ENCODE measurements at regions not wholly inside any gene's neighbourhood (a gene's known extent, or its start where the extent isn't known, plus 50 kb on each side); places are given as distances from the start of the nearest gene placed in this dataset.

DNA sequence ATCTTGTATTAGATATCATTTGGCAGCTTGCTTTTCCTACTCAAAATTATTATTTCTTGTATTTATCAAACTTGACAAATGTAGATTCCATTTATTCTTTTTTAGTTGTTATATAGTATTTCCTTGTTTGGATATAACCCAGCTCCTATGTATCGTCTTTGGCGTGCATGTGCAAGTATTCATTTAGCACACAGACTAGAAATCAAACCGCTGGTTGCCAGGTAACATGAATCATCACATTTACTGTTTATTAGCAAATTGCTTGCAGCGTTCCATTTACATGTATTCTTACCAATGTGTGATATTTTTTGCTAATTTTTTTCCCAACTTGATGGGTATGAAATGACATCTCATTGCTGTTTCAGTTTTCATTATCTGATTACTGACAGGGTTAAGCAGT lies 2089.7 kb upstream of the CELF4 start:
- Histone ChIP-seq H3K4me1 (no peaks in the 10 kb centered on the region), H3K36me3 (ENCODE audit: control insufficient read depth, insufficient read depth, low read length) (no peaks in the 10 kb centered on the region), H3K27me3 (replicated peaks; ENCODE audit: control insufficient read depth, insufficient read depth, low read length) (no peaks in the 10 kb centered on the region), H3K9me3 (no peaks in the 10 kb centered on the region), H3K4me3 (ENCODE audit: low read depth, low read length) (no peak overlapping the region)
- TF ChIP-seq, protein P1, sequence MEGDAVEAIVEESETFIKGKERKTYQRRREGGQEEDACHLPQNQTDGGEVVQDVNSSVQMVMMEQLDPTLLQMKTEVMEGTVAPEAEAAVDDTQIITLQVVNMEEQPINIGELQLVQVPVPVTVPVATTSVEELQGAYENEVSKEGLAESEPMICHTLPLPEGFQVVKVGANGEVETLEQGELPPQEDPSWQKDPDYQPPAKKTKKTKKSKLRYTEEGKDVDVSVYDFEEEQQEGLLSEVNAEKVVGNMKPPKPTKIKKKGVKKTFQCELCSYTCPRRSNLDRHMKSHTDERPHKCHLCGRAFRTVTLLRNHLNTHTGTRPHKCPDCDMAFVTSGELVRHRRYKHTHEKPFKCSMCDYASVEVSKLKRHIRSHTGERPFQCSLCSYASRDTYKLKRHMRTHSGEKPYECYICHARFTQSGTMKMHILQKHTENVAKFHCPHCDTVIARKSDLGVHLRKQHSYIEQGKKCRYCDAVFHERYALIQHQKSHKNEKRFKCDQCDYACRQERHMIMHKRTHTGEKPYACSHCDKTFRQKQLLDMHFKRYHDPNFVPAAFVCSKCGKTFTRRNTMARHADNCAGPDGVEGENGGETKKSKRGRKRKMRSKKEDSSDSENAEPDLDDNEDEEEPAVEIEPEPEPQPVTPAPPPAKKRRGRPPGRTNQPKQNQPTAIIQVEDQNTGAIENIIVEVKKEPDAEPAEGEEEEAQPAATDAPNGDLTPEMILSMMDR (IDR thresholded peaks at IDR 0.05; ENCODE audit: insufficient read depth in 1 of 2, low read depth in 1 of 2, low read length in 1 of 2, severe bottlenecking in 1 of 2, unreplicated experiment in 1 of 2): no peak
- no peak for DNase-seq
- H3K4me3 Mint-ChIP-seq (ENCODE audit: unreplicated experiment): no peak overlapping the region
- no peaks in the 10 kb centered on the region for H3K27me3 Mint-ChIP-seq (ENCODE audit: insufficient read depth, unreplicated experiment)
- no peaks in the 10 kb centered on the region for H3K36me3 Mint-ChIP-seq (ENCODE audit: insufficient read depth, unreplicated experiment)
- H3K27ac Mint-ChIP-seq (ENCODE audit: unreplicated experiment): no peak overlapping the region
- intact Hi-C loops (cut with micrococcal nuclease; ENCODE audit: unreplicated experiment): no loop called here
- CTCF ChIA-PET: no interaction called here
- H3K4me1 Mint-ChIP-seq (ENCODE audit: low read depth, unreplicated experiment): no peaks in the 10 kb centered on the region
- no TSS peak for BruUV-seq (replicated peaks)
- H3K9me3 Mint-ChIP-seq (ENCODE audit: unreplicated experiment): no peaks in the 10 kb centered on the region
- POLR2A ChIA-PET: no interaction called here

DNA sequence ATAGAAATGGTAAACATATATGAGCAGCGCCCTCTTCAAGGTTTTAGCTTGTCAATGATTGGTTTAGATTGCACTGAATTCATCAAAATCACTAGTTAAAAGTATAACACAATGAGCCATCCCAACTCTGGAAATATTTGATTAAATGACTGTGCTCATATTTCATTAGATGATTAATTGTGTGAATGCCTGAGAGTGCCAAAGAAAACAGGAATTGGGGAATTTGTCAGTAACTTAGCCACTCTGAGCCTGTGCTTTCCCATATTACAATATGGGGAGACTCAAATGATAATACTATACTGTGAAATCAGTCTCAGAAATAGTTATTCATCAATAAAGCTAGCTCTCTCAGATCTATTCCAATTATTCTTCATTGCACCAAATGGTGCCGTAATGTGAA lies 2087.6 kb upstream of the CELF4 start:
- intact Hi-C loops (cut with micrococcal nuclease; ENCODE audit: unreplicated experiment): no loop called here
- H3K36me3 Mint-ChIP-seq (ENCODE audit: insufficient read depth, unreplicated experiment): no peaks in the 10 kb centered on the region
- POLR2A ChIA-PET: no interaction called here

DNA sequence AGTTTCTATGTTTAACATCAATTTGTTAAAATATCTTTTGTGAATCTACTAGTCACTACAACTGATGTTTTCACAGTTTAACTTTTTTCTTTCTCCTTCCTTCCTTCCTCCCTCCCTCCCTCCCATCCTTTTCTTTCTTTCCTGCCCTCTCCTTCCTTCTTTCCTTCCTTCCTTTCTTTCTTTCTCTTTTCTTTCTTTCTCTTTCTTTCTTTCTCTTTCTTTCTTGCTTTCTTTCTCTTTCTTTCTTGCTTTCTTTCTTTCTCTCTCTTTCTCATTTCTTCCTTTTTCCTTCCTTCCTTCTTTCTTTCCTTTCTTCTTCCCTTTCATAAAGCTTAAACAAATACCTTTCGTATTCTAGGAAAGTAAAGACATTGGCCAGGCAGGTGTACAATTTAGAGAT lies 2083.0 kb upstream of the CELF4 start:
- Mint-ChIP-seq H3K4me3 (ENCODE audit: unreplicated experiment) (no peak overlapping the region), H3K4me1 (ENCODE audit: low read depth, unreplicated experiment) (no peaks in the 10 kb centered on the region), H3K27ac (ENCODE audit: unreplicated experiment) (no peak overlapping the region), H3K36me3 (ENCODE audit: insufficient read depth, unreplicated experiment) (no peaks in the 10 kb centered on the region), H3K9me3 (ENCODE audit: unreplicated experiment) (no peaks in the 10 kb centered on the region), H3K27me3 (ENCODE audit: insufficient read depth, unreplicated experiment) (no peaks in the 10 kb centered on the region)
- Histone ChIP-seq H3K9me3 (no peaks in the 10 kb centered on the region), H3K4me3 (ENCODE audit: low read depth, low read length) (no peak overlapping the region), H3K4me1 (no peaks in the 10 kb centered on the region), H3K36me3 (ENCODE audit: control insufficient read depth, insufficient read depth, low read length) (no peaks in the 10 kb centered on the region), H3K27me3 (replicated peaks; ENCODE audit: control insufficient read depth, insufficient read depth, low read length) (no peaks in the 10 kb centered on the region)
- no TSS peak for BruUV-seq (replicated peaks)
- TF ChIP-seq, protein P1 (IDR thresholded peaks at IDR 0.05; ENCODE audit: insufficient read depth in 1 of 2, low read depth in 1 of 2, low read length in 1 of 2, severe bottlenecking in 1 of 2, unreplicated experiment in 1 of 2): no peak
- intact Hi-C loops (cut with micrococcal nuclease; ENCODE audit: unreplicated experiment): no loop called here
- POLR2A ChIA-PET: no interaction called here
- no peak for DNase-seq
- CTCF ChIA-PET: no interaction called here

More for the DNA sequence above, 2087.6 kb upstream of the CELF4 start:
- no peaks in the 10 kb centered on the region for H3K9me3 ChIP-seq
- H3K27me3 ChIP-seq (replicated peaks; ENCODE audit: control insufficient read depth, insufficient read depth, low read length): no peaks in the 10 kb centered on the region
- Mint-ChIP-seq H3K4me3 (ENCODE audit: unreplicated experiment) (no peak overlapping the region), H3K27me3 (ENCODE audit: insufficient read depth, unreplicated experiment) (no peaks in the 10 kb centered on the region), H3K27ac (ENCODE audit: unreplicated experiment) (no peak overlapping the region), H3K9me3 (ENCODE audit: unreplicated experiment) (no peaks in the 10 kb centered on the region), H3K4me1 (ENCODE audit: low read depth, unreplicated experiment) (no peaks in the 10 kb centered on the region)
- CTCF ChIA-PET: no interaction called here
- H3K4me3 ChIP-seq (ENCODE audit: low read depth, low read length): no peak overlapping the region
- H3K36me3 ChIP-seq (ENCODE audit: control insufficient read depth, insufficient read depth, low read length): no peaks in the 10 kb centered on the region
- DNase-seq: no peak
- no TSS peak for BruUV-seq (replicated peaks)
- no peaks in the 10 kb centered on the region for H3K4me1 ChIP-seq
- TF ChIP-seq, protein P1 (IDR thresholded peaks at IDR 0.05; ENCODE audit: insufficient read depth in 1 of 2, low read depth in 1 of 2, low read length in 1 of 2, severe bottlenecking in 1 of 2, unreplicated experiment in 1 of 2): no peak

Data from Caco-2 (cell line).